ENCODE measurements at regions not wholly inside any gene's neighbourhood (a gene's known extent, or its start where the extent isn't known, plus 50 kb on each side); places are given as distances from the start of the nearest gene placed in this dataset.
"Not testable (repeated sequence)": the region's sequence is repeated elsewhere in the genome, so short reads cannot be mapped to it uniquely, and the experiment has no call there.

DNA sequence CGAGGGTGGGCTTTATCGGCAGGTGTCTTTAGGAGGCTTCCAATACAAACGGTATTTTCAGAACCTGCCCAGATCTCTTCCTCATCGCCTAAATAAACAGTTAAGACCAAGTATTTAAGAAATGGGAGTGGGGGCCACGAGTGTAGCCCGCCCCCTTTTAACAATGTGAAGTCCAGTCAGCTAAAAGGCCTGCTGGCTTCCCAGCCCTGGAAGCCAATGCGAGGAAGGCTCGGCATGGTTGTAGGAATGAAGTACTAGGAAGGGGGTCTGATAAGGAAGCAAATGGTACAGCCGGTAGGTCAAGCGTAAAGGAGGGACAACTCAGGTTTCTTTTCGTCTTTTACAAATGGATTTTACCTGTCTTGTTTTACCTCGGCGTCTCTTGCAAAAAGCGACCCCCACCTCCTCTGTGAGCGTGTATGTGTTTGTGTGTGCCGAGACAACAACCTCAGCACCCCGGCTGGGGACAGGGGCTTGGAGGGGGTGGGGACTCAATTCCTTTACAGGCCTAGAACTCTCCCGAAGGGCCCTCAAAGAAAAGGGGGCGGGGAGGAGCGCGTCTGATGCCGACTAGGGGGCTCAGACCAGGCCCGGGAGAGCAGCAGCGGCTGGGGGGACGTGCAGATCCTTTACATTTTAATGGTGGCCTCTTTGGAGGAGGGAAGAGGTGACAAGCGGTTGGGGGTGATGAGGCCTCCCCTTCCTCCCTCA lies 147.6 kb downstream of the GPR85 start:
- peak in 1 of 2 donors; percentile 8 for DNase-seq (ENCODE audit: low read depth in 2 of 2, low spot score in 1 of 2)

DNA sequence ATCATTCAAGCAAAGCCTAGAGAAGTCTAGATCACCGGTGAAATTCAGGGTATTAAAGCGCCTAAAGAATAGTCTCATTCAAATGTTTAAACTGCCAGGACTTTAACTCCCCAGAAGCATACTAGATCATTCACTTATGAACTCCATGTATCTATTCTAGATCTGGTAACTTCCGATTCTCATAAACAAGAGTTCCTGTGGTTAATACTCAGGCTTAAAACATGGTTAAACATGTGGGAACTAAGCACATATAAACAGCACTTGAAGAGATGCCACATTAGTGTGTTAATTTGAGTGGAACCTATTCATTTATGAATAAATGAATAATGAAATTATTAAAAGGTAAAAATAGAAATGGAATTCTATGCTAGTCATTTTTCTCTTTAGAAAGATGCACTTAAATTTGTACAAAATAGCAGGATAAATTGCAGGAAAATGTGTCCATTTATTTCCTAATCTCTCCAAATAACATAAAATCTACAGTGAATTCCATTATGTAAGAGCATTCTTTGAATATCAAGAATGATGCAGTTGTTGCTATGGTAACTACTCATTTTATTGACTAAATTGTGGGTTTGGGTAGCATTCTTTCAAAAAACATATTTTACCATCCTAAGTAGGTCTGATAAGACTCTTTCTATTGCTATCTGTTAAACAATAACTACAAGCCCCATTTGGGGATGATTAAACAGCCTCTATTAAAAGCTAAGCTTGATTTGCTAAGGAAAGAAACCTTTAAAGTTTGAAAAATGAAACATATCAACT lies 147.6 kb upstream of the TMEM168 start:
- DNase-seq (ENCODE audit: low read depth in 2 of 2, low spot score in 1 of 2): no peak

DNA sequence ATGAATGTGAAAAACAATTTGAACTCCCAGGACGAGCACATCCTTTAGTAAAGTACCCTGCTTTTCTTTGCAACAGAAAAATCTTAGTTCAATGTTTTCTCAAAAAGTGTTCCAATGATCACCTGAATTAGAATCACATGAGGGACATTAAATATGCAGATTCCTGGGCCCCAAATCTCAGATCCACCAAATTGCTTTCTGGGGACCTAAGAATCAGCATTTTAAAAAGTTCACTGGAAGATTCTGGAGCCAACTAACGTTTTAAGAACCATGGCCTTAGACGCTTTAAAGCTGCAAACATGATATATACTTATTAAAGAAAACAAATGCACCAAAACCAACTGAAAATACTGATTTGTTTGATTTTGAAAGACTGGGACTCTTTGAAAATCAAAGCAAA lies 143.4 kb upstream of the TMEM168 start:
- DNase-seq (ENCODE audit: low read depth in 2 of 2, low spot score in 1 of 2): no peak

DNA sequence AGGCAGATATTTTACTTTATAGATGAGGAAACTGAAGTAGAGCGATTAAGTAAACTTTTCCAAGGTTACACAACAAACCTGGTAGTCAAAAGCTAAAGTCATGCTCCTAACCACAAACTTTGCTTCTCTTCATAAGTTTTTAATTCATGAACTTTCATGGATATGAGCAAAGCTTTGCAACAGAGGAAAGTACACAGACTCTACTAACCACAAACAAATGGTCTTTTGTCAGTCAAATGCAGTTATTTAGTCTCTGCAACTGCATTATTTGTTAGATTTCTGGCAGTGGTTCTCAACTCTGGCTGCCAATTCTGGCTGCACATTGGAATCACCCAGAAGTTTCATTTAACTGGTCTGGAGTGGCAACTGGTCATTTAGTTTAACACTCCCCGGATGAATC lies 140.6 kb upstream of the TMEM168 start:
- DNase-seq (ENCODE audit: low read depth in 2 of 2, low spot score in 1 of 2): no peak

DNA sequence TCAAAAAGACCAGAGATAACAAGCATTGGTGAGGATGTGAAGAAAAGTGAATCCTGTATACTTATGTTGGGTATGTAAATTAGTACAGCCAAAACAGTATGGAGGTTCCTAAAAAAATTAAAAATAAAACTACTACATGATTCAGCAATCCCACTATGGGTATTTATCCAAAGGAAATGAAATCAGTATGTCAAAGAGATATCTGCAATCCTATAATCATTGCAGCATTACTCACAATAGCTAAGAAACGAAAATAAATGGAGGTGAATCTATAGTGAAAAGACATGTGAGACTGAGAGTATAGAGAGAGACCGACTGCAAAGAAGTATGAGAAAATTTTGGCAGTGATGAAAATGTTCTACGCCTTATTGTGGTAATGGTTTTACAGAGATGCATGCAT lies 139.2 kb upstream of the TMEM168 start:
- no peak for DNase-seq (ENCODE audit: low read depth in 2 of 2, low spot score in 1 of 2)

DNA sequence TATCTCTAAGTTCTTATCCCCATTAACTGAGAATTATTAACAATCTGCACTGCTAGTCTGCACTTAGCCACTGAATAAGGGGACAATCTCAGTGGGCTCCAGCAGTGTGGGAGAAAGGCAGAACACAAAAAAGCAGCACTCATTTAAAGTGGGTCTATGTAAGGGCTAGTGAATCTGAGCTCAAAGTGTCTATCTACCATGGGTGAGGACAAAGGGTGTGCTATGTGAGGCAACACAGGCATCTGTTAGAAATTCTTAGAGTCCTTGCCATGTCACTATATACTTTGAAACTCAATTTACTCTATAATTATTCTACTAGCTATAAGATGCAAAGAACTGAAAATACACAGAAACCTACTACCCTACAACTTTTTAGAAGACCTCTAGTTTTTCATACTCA lies 135.8 kb upstream of the TMEM168 start:
- DNase-seq (ENCODE audit: low read depth in 2 of 2, low spot score in 1 of 2): no peak

DNA sequence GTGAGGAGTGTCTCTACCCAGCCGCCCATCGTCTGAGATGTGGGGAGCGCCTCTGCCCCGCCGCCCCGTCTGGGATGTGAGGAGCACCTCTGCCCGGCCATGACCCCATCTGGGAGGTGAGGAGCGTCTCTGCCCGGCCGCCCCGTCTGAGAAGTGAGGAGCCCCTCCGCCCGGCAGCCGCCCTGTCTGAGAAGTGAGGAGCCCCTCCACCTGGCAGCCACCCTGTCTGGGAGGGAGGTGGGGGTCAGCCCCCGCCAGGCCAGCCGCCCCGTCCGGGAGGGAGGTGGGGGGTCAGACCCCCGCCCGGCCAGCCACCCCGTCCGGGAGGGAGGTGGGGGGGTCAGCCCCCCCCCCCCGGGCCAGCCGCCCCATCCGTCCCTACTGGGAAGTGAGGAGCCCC lies 132.4 kb upstream of the TMEM168 start:
- DNase-seq (ENCODE audit: low read depth in 2 of 2, low spot score in 1 of 2): not testable (repeated sequence)

DNA sequence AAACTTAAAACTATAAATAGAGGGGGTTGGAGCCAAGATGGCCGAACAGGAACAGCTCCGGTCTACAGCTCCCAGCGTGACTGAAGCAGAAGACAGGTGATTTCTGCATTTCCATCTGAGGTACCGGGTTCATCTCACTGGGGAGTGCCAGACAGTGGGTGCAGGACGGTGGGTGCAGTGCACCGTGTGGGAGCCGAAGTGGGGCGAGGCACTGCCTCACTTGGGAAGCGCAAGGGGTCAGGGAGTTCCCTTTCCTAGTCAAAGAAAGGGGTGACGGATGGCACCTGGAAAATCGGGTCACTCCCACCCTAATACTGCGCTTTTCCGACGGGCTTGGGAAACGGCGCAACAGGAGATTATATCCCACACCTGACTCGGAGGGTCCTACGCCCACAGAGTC lies 126.2 kb upstream of the TMEM168 start:
- DNase-seq (ENCODE audit: low read depth in 2 of 2, low spot score in 1 of 2): not testable (repeated sequence)

DNA sequence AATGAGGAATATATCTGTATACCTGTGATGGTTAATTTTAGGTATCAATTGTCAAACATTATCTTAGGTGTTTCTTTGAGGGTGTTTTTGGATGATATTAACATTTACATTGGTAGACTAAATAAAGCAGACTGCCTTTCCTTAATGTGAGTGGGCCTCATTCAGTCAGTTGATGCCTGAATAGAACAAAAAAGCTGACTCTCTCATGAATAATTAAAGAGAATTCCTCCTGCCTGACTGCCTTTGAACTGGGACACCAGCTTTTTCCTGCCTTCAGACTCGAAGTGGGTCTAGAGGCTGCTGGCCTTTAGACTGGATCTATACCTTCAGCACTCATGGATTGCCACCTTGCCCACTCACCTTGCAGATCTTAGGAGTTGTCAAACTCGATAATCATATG lies 117.9 kb upstream of the TMEM168 start:
- DNase-seq (ENCODE audit: low read depth in 2 of 2, low spot score in 1 of 2): no peak

DNA sequence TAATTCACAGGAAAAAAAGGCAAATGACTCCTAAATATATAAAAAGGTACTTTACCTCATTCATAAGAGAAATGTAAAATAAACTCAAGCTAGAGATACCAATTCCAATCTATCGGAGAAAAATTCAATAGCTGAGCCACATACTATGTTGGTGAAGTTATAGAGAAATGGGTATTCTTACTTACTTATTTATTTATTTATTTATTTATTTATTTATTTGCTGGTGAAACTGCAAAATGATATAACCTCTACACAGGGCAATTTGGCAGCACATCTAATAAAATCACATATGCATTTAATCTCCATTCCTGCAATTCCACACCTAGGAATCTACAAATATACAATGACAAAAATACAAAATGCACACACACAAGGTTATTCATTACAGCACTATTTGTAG lies 117.5 kb upstream of the TMEM168 start:
- DNase-seq (ENCODE audit: low read depth in 2 of 2, low spot score in 1 of 2): no peak

DNA sequence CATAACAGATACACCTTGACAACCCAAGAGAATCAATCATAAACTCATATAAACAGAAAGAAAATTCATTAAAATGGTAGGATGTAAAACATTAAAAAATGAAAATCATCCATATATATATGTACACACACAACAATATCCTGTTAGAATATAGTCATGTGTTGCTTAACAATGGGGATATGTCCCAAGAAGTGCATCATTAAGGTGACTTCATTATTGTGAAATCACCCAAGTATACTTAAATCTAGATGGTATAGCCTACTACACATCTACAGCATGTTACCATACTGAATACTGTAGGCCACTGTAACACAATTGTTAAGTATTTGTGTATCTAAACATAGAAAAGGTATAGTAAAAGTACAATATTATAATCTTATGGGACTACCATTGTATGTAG lies 115.8 kb upstream of the TMEM168 start:
- no peak for DNase-seq (ENCODE audit: low read depth in 2 of 2, low spot score in 1 of 2)

DNA sequence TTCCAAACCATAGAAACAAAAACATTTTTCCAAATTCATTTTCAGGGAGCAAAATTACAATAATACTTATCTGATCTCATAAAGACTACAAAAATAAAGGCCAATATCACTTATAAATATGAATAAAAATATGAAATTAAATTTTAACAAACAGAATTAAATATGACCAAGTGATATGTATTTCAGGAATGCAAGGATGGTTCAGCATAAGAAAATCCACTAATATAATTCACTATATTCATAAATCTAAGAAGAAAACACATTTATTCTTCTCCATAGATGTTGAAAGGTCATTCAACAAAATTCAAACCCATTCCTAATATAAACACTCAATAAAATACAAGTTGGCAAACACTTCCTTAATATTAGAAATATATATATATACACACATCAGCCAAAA lies 115.2 kb upstream of the TMEM168 start:
- no peak for DNase-seq (ENCODE audit: low read depth in 2 of 2, low spot score in 1 of 2)

DNA sequence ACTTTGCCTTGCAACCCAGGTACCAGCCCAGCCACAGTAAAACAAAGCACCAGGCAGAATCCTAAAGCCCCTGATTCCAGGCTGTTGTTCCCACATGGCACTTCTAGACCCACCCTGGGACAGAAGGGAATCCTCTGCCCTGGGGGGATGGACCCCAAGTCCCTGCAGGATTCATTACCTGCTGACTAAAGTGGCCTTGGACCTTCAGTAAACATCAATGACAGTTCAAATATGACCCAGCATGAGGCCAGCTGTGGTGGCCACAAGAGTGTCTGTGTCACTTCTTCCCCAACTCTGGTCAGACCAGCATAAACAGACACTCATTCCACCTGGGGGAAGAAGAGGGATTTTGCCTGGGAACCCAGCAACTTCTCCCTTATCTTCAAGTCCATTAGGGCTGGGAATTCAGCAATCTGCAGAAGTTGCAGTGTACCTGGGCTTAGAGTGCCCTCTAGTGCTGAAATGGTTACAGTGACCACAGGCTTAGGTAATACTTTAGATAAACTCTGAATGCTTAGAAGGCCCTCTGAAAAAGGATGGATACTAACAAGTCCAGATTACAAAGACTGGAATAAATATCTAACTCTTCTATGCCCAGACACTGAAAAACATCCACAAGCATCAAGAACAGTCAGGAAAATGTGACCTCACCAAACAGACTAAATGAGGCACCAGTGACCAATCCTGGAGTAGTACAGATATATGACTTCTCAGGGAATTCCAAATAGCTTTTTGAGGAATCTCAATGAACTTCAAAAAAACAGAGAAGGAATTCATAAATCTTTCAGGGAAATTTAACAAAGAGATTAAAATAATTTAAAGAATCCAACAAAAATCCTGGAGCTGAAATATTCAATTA lies 108.5 kb upstream of the TMEM168 start:
- peak in 1 of 2 donors; percentile 5 for DNase-seq (ENCODE audit: low read depth in 2 of 2, low spot score in 1 of 2)

DNA sequence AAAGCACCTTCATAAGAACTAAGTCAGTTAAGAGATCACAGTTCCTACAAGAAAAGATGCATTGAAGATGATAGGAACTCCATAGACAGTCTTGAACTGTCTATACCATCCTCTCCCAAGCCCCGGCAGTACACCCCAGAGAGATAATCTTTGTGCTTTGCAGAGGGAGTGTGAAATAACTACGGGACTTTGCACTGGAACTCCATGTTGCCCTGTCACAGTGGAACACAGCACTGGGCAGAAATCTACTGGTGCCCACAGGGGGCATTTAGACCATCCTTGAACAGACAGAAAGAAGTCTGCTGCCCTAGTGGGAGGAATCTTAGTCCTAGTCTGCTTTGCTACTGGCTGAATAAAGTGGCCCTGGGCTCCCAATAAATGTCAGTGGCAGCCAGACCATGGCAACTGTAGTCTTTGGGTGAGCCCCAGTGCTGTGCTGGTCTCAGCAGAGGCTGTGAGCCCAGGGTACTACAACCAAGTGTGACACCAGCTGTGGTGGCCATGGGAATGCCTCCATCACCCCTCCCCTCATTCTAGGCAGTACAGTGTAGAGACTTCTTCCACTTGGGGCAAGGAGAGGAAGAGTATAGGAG lies 107.7 kb upstream of the TMEM168 start:
- no peak for DNase-seq (ENCODE audit: low read depth in 2 of 2, low spot score in 1 of 2)

DNA sequence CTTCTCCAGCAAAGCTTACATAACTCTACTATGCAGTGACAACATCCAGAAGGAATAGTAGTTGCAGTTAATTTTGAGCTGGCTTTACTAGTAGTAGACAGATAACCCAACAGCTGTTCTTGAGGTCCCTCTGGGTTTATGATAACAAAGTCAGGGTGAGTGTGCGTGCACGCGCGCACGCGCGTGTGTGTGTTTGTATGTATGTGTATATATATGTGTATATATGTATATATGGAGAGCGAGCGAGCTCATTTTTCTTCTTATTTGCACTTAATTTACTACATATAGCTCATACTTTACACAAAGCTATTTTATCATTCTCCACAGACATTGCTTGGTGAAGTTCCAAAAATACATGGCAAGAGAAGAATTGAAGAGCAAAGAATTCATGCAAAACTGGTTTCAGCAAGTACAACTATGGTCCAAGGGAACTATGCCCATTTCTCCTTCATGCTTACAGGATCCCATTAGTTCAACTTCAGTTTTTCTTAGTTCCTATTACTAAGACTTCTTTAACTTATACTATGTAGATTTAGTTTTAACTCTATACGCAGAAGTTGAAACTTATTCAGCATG lies 105.9 kb upstream of the TMEM168 start:
- DNase-seq (ENCODE audit: low read depth in 2 of 2, low spot score in 1 of 2): no peak

DNA sequence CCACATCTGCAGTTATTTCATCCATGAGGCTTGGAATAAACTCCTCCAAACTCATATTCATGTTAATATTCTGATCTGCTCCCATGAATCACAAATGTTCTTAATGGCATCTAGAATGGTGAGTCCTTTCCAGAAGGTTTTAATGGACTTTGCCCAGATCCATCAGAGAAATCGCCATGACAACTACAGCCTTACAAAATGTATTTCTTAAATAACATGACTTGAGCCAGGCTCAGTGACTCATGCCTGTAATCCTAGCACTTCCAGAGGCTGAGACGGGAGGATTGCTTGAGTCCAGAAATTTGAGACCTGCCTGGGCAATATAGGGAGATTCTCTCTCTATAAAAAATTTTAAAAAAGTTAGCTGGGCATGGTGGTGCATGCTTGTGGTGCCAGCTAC lies 102.1 kb upstream of the TMEM168 start:
- no peak for DNase-seq (ENCODE audit: low read depth in 2 of 2, low spot score in 1 of 2)

DNA sequence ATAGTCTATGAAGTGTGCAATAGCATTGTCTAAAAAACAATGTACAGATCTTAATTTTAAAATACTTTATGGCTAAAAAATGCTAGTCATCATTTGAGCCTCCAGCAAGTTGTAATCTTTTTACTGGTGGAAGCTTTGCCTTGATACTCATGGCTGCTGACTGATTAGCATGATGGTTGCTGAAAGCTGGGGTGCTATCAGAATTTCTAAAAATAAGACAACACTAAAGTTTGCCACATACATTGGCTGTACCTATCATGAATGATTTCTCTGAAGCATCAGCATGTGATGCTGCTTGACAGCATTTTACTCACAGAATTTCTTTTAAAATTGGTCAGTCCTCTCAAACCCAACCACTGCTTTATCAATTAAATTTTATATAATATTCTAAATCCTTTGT lies 101.5 kb upstream of the TMEM168 start:
- no peak for DNase-seq (ENCODE audit: low read depth in 2 of 2, low spot score in 1 of 2)

DNA sequence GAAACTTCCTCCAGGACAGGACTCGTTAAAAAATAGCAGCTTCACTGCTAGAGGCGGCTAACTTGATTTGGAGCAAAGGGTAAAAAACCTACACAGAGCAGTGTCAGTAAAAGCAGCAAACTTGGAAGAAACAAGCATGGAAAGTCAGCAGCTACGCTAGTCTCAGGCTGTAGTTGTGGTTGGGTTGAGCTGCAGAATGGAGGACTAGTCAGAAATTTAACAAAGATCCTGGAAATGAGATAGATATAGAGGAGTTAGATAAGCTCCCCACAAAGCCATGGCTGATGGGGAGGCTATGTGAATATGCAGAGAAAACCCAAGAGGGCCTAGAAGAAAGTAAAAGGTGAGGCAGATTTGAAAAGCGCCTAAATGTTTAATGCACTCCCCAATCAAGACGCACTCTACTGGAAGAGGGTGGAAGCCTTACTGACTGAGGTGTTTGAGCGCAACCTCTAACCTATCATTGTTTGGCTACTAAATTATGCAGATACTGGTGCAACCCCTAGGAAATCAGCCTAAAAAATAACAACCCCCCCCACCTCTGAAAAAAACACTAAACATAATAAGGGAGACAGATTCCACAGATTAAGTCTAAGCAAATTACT lies 99.7 kb upstream of the TMEM168 start:
- DNase-seq (ENCODE audit: low read depth in 2 of 2, low spot score in 1 of 2): no peak

DNA sequence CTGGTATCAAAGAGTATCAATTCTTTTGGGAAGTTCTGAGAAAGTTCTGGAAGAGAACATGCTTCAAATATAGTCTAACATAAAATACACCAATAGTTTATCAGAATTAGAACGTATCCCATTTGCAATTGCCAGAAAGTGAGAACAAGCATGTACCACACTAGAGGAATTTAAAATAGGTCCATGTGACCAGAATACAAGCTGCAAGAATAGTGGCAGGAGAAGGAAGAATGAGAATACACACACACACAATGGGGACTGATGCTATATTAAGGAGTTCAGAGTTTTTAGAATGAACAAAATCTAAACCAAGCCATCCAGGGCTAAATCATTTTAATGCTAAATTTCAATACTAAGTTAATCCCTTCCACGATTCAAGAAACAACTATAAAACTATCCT lies 99.1 kb upstream of the TMEM168 start:
- no peak for DNase-seq (ENCODE audit: low read depth in 2 of 2, low spot score in 1 of 2)

DNA sequence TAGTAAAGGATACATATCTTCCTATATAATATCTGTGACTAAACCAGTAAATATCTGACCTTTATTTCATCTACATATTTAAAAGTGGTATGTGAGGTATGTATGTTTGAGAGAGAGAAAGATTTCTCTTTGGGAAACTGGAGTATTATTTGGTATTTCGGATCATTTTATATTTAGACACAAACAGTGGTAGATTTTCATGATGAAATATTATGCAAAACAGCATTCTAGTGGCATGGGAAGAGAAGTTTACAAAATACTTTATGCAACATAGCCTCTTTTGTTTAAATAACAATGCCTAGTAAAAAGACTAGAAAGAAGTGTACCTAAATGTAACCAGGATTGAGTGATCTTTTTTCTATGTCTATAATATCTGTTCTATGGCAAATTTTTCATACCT lies 98.6 kb upstream of the TMEM168 start:
- no peak for DNase-seq (ENCODE audit: low read depth in 2 of 2, low spot score in 1 of 2)

DNA sequence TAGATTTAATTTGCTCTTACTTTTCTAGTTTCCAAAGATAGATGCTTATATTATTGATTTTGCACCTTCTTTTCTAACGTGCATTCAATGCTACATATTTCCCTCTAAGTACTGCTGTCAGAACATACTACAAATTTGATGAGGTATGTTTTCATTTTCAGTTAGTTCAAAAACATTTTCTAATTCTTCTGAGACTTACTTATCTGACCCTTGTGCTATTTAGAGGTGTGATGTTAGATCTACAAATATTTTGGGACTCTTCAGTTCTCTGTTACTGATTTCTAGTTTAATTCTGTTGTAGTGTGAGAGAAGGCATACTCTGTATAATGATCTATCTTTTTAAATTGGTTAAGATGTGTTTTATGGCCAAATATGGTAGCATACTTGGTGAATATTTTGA lies 97.8 kb upstream of the TMEM168 start:
- DNase-seq (ENCODE audit: low read depth in 2 of 2, low spot score in 1 of 2): no peak
